HG02885 (cell line): ENCODE measurements at regions not wholly inside any gene's neighbourhood (a gene's known extent, or its start where the extent isn't known, plus 50 kb on each side); places are given as distances from the start of the nearest gene placed in this dataset.

ENCODE experiments used
- ATAC-seq: cut with Tn5 transposase; IDR thresholded peaks from one replicate; pipeline ENCODE4 v1.9.1; 2021; ENCODE audit warnings: mild to moderate bottlenecking; ENCODE audit not compliant: unreplicated experiment, poor library complexity

GRCh38 chr2:5343785-5344335, 348.3 kb upstream of the SOX11 start:
- ATAC-seq: no peak

GRCh38 chr2:5352286-5352685, 339.9 kb upstream of the SOX11 start:
- ATAC-seq: no peak

DNA sequence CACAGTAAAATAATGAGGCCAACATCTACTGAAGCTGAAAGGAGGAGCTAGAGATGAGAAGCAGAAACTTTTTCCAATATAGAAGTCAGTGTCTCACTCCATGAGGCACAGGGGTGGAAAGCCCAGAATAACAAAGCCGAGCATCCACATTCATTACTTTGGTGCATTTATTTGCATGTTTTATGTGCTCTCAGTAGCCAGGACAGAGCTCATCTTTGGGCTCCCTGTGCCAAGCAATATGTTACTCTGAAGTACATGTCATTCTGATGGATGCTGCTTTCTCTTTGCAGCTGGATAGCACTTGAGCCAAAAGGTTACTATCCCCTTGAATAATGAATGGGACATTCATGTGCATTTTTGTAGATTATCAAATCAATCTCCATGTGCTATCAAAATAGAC, 338.6 kb upstream of the SOX11 start:
- no peak for ATAC-seq

DNA sequence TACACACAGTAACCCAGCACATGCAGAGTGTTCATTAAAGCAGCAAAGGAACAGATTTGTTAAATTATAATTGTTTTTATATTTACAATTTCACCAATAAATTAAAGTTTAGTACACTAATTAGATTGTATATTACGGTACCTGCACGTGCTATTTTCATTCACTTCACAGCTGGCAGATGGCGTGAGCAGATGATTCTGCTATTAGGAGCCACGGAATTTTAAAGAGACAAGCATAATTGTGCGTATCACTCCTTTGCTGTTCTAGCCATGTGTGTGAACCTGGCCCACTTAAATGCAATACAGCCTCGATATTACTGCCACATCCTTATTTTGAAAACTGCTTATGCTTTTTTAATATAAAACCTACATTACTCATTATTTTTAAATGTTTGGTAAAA, 332.8 kb upstream of the SOX11 start:
- no peak for ATAC-seq

DNA sequence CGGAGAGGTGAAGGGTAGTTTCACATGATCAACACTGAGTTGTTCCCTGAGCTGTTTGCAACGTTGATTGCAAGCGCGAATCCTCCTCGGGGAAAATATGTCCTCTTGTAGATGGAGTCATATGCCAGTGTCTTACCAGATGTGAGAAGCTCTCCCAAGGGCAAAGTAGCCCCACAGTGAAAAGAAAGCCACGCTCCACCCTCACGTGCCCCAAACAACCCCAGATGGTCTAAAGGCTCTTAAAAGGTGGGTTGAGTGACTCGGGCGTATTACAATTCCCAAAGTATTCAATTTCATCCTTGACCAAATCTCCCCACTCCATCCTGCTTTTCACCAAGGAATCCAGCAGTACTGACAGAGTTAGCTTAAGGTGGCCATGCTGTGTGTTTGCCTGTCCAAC, 332.1 kb upstream of the SOX11 start:
- no peak for ATAC-seq

DNA sequence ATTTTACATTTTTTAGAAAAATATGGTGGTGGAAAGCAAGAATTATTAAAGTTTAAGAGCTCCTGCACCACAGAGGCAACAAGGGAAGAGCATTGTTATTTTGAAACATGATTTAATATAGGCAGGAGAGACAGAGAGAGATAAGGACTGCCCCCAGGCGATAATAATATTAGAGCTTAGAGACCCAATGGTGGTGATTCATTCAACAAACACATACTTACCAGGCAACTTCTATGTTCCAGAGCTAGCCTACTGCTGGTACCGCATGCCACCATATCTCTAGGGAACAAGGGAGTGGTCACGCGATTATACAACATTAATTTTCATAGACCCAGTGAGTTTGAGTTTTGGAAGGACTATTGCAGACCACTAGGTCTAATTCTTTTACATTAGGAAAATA, 327.8 kb upstream of the SOX11 start:
- no peak for ATAC-seq

DNA sequence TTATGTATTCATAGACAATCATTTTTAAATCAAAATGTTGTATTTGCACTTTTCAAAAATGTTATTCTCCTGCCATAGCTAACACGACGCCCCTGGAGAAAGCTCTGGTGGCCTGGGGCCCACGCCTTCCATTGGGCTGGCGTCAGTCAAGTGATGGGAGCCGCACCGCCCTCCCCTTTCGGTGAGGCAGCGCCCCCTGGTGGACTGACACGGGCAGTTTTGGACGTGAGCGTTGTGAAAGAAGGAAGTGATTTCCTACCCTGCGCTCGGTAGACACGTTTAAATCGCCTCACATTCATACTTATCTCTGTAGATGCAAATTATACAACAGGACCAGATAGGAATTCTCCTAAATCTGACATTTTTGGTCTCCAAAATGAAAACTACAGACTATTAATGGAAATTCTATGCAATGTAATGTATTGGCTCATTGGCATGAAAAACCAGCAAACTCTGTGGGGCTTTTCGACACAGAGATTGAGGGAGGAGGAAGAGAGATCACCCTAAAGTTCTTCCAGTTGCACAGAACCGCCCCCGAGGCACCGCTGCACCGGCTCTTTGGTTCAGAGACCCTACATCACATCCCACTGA, 326.2 kb upstream of the SOX11 start:
- ATAC-seq: peak; percentile 99

DNA sequence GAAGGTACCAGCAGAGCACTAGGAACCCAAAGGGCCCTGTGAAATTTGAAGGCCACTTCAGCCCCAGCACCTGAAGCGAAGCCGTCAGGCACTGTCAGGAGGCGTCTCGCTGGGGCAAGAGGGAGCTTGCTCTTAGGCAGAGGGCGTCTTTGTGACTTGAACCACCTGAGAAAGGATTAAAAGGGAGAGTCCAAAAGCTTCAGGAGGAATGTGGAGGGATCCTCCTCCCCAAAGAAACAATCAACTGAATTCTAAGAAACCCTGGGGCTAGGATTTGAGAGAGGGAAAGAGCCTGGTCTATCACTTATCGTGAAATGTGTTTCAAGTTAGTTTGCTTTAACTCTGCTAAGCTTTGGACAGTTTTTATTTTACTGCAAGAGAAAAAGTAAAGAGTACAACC, 324.9 kb upstream of the SOX11 start:
- no peak for ATAC-seq

GRCh38 chr2:5368263-5368662, 323.9 kb upstream of the SOX11 start:
- no peak for ATAC-seq

DNA sequence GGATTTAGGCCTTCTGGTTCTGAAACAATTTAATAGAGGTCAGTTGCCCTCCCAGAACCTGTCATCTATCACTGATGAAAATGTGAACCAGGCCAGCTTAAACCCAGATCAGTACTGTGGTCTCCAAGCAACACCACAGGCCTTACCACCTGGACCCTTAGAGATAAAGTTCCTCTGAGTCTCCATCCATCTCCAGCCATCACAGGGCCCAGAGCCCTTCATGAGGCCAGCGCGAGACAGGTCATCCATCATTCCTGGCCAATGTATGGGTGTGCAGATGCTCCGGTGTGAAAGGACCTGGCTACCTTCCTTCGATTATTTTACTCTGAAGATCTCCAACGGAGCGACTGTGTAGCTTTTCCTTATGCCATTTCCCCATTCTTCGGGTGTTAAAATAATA, 322.7 kb upstream of the SOX11 start:
- ATAC-seq: no peak

GRCh38 chr2:5370158-5370557, 322.0 kb upstream of the SOX11 start:
- ATAC-seq: no peak

DNA sequence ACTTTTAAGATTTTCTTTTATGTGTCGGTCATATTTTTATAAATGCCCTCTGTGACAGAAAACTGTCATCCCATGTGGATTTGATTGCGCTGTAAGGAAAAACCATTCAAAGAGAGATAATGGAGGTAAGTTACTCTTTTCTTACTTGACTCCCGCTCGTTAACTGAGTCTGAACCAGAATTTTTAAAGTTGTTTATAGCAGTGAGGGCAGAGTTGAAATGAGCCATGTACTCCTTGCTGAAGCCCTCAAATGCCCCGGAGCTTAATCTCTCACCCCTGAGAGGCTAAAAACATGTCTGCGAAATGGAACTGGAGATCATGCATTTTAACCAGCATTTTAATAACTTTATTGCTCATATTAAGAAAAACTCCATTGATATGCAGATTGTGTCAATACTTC, 320.0 kb upstream of the SOX11 start:
- no peak for ATAC-seq

DNA sequence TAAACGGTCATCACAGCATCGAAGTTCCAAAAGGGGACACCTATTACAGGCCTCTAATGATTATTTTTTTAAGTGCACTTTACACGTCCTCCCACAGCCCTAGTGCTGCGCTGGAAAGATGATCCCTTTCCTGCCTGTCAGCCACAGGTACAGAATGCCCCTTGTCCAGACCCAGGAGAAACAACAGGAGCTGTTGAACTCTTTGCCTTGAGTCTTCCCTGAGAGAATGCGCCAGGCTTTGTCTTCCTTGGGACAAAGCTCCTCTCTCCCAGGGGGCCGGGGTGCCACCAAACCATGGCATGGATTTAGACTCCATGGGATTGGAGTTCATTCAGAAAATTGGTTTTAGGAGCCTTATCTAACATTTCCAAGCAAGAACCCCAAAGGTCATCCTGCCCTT, 319.0 kb upstream of the SOX11 start:
- ATAC-seq: no peak

- no peak for ATAC-seq
These were observed 317.4 kb upstream of the SOX11 start for GRCh38 chr2:5374762-5375161.

DNA sequence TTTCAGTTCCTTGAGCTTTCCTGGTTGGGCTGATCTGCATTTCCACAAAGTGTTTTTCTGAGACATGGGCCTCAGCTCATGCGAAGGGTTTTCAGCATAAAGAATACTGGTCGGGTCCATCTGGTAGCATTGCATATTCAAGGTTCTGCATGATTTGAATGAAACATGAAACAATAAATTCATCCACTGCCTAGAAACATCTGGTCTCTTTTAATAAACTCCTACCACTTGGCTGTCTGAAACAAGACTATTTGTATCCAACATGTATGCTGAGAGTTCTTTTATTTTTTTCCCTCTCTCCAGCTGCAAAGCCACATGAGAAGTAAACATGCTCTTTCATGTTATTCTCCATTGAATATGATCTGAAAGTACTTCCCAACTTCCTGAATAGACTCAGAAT, 314.9 kb upstream of the SOX11 start:
- ATAC-seq: no peak

DNA sequence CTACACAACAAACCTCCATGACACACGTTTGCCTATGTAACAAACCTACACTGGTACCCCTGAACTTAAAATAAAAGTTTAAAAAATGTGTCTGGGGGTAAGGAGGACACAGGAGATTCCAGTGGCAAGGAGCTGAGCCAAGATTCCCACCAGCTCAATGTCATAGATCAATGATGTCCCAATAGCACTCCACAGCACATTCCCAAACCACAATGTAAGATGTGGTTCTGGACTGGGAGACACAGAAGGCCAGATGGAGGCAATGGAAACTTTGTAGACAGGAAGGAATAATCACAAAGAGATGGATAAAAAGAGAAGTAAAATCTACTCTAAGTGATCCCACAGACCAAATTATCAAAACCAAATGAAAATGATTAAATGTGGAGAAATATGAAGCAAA, 312.4 kb upstream of the SOX11 start:
- no peak for ATAC-seq

DNA sequence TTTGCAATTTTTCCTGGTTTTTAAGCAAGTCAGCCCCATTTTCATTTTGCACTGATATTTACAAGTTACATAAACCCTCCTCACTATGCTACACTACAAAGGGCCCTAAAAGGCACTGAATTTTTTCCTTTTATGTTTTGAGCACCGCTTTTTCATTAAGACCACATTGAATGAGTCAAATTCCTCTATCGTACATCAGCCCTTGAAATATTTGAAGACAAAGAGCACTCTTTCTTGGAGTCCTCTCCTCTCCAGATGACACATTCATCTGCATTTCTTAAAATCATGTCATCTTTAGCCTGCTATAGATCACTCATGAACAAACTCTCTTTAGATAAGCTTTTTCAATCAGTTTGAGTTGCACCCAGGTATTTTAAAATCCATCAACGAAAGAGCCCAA, 306.6 kb upstream of the SOX11 start:
- no peak for ATAC-seq

- ATAC-seq: no peak
These were observed 304.8 kb upstream of the SOX11 start for GRCh38 chr2:5387406-5387805.

- ATAC-seq: no peak
These were observed 302.4 kb upstream of the SOX11 start for GRCh38 chr2:5389740-5390139.

DNA sequence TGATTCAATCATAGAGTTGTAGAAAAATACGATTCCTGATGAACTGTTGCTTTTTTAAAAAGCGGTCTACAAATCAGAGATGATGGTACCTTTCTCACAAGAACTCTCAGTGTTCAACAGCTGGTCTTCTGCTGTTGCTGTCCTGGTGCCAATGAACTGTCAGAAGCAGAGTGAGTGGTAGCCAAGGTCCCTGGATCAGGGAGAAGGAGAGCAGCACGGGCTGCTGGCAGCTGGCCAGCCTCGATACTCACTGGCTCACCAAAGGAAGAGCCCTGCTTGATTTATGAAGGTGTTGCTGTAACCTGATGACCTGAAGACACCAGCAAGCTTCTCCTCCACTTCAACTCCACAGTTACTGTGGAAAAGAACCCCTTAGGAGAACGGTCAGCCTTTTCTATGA, 300.8 kb upstream of the SOX11 start:
- ATAC-seq: no peak

DNA sequence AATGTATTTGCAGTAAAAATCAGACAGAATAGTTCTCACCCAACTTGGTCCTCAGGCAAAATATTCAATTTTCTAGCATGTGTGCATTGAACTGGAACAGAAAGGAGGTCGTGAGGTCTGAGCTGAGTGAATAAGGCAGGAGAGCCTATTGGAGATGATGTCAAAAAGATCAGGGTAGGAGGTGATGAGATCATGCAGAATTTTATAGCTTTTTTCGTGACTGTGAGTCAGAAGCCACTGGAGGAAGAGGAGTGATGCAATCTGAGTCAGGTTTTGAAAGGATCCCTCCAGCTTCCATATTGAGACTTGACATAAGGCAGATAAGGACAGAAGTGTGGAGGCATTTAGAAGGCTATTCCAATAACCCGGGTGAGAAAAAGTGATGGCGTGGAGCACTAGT, 299.5 kb upstream of the SOX11 start:
- no peak for ATAC-seq

DNA sequence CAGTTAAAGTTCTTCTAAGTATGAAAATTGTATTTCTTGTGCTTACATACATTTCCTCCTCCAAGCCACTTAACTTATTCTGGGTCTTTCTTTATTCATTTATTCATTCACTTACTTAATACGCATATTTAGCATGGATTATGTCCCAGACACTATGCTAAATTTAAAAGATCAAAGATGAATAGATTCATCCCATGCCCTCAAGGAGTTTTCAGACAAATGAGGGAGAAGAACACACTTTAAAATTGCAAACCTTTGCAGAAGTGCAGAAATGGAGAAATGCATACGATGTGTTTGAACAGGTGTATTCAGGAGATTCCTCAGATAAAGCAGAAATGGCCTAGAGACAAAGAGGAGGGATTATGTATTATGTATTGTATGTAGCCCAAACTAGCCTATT, 298.7 kb upstream of the SOX11 start:
- ATAC-seq: no peak

- ATAC-seq: no peak
These were observed 298.0 kb upstream of the SOX11 start for GRCh38 chr2:5394223-5394622.
